ENCODE measurements at regions not wholly inside any gene's neighbourhood (a gene's known extent, or its start where the extent isn't known, plus 50 kb on each side); places are given as distances from the start of the nearest gene placed in this dataset.
"Not testable (repeated sequence)": the region's sequence is repeated elsewhere in the genome, so short reads cannot be mapped to it uniquely, and the experiment has no call there.

DNA sequence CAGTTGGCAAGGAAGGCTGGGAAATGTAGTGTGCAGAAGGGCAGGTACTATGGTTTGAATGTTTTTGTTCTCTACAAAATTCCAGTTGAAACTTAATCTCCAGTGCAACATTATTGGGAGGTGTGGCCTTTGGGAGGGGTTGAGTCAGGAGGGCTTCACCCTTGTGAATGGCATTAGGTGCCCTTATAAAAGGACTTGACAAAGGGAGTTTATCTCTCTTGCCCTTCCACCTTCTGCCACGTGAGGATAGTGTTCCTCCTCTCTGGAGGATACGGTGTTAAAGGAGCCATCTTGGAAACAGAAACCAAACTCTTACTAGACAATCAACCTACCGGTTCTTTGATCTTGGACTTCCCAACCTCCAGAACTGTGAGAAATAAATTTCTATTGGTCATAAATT lies 82.2 kb upstream of the LRFN2 start:
- Mint-ChIP-seq H3K4me3 (no peak overlapping the region), H3K27me3 (no peaks in the 10 kb centered on the region), H3K4me1 (no peaks in the 10 kb centered on the region), H3K9me3 (peaks cover 10% of the 10 kb centered on the region), H3K36me3 (no peaks in the 10 kb centered on the region), H3K27ac (no peak overlapping the region)
- DNase-seq, result no peak

DNA sequence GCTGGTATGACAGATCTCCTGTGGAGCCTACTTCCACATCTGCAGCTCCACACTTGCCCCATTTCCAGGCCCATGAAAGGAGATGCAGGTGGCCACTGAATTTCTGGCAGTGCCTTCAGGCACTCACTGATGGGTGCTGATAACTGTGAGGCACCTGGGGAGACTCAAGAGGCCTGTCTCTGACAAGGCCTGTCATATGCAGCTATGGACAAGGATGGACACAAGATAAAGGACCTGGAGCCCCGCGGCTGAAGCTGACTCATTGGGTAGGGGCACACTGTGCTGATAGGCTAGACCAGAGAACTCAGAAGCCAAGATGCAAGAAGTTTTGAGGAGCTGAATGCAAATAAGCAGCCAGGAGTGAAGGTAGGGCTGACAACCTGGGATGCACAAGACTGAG lies 81.0 kb upstream of the LRFN2 start:
- Mint-ChIP-seq H3K4me1 (no peaks in the 10 kb centered on the region), H3K9me3 (peaks cover 21% of the 10 kb centered on the region), H3K27ac (no peak overlapping the region), H3K36me3 (no peaks in the 10 kb centered on the region), H3K27me3 (no peaks in the 10 kb centered on the region), H3K4me3 (no peak overlapping the region)
- no peak for DNase-seq

DNA sequence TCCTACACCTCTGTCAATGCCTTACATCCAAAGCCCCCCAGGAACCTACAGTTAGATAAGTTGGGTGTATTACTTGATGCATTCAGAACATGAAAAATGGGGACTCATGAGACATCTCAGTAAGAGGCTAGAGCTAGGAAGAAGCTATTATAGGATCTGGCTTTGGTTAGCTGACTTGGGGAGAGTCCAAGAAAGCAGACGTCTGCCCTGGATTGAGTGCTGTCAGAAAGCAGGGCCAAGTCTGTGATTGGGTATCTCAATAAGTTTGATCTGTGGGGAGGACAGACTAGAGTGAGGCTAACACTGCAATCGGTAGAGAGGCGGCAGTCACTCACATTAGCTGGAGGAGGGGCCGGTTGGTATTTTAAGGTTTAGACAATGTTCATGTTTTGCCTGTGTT lies 79.4 kb upstream of the LRFN2 start:
- DNase-seq, result no peak
- H3K9me3 Mint-ChIP-seq, result peaks cover 21% of the 10 kb centered on the region
- no peaks in the 10 kb centered on the region for H3K36me3 Mint-ChIP-seq
- H3K4me1 Mint-ChIP-seq, result no peaks in the 10 kb centered on the region
- H3K27me3 Mint-ChIP-seq, result no peaks in the 10 kb centered on the region
- no peak overlapping the region for H3K27ac Mint-ChIP-seq
- no peak overlapping the region for H3K4me3 Mint-ChIP-seq

DNA sequence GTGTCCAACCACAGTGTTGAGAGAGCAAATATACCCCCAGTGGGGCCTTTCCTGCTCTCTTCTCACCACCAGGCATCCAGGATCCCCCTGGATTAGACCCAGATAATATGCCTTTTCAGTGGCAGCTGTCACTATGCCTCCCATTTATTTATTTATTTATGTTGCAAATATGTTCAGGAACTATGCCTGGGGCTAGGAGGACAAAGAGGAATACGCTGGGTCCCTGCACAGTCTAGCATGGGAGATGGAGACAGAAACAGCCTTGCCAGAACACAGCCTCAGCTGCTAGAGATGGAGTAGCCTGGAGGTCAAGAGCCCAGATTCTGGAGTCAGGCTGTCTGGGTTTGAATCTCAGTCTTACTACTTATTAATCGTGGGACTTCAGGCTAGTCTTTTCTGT lies 74.6 kb upstream of the LRFN2 start:
- peaks cover 4% of the 10 kb centered on the region for H3K27me3 Mint-ChIP-seq
- DNase-seq, result no peak
- H3K27ac Mint-ChIP-seq, result no peak overlapping the region
- H3K4me1 Mint-ChIP-seq, result no peaks in the 10 kb centered on the region
- H3K4me3 Mint-ChIP-seq, result no peak overlapping the region
- H3K36me3 Mint-ChIP-seq, result no peaks in the 10 kb centered on the region
- H3K9me3 Mint-ChIP-seq, result peaks cover 21% of the 10 kb centered on the region

DNA sequence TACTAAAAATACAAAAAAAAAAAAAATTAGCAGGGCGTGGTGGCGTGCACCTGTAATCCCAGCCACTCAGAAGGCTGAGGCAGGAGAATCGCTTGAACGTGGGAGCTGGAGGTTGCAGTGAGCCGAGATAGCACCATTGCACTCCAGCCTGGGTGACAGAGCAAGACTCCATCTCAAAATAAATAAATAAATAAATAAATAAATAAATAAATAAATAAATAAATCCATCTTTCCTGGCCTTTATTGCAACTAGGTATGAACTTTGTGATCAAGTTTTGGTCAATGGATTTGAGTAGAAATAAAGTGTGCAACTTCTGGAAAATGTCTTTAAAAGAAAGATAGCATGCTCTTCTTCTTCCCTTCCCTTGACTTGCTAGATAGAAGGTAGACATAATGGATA lies 69.6 kb upstream of the LRFN2 start:
- not testable (repeated sequence) for H3K4me3 Mint-ChIP-seq, H3K4me1 Mint-ChIP-seq, H3K9me3 Mint-ChIP-seq, H3K27me3 Mint-ChIP-seq, H3K27ac Mint-ChIP-seq, DNase-seq, H3K36me3 Mint-ChIP-seq

DNA sequence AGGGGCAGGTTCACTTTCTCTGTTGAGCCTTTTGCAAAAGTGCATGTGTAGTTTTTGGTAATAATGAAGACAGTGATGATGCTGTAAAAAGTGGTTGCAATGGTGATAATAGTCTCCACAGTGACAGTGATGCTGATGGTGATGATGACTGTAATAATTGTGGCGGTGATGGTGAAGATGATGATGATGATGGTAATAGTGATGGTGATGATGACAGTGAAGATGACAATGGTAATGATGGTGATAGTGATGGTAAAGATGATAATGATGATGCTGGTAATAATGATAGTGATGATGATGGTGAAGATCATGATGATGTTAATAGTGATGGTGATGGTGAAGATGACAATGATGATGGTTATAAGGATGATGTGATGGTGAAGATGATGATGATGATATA lies 67.7 kb upstream of the LRFN2 start:
- no peak for DNase-seq
- H3K27me3 Mint-ChIP-seq, result peaks cover 2% of the 10 kb centered on the region
- H3K27ac Mint-ChIP-seq, result no peak overlapping the region
- H3K4me1 Mint-ChIP-seq, result no peaks in the 10 kb centered on the region
- no peaks in the 10 kb centered on the region for H3K36me3 Mint-ChIP-seq
- H3K9me3 Mint-ChIP-seq, result no peaks in the 10 kb centered on the region
- H3K4me3 Mint-ChIP-seq, result no peak overlapping the region

DNA sequence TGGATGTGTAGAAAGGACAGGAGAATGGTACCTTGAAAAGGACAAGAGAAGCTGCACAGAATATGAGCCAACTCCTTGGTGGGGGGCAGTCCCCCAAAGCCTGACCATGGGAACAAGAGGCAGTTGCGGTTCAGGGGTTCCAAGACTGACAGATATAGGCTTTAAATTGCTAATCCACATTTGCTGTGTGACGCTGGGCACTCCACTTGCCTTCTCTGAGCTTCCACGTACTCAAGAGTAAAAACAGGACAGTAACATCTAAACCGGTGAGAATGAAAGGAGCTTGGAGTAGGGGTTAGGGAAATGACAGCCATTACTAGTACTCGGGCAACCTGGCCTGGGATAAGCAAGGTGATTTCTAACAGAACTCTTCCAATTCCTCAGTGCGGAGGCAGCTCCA lies 57.9 kb upstream of the LRFN2 start:
- no peaks in the 10 kb centered on the region for H3K9me3 Mint-ChIP-seq
- H3K4me3 Mint-ChIP-seq, result no peak overlapping the region
- peaks cover 11% of the 10 kb centered on the region for H3K4me1 Mint-ChIP-seq
- H3K36me3 Mint-ChIP-seq, result no peaks in the 10 kb centered on the region
- no peak for DNase-seq
- H3K27me3 Mint-ChIP-seq, result peaks cover 19% of the 10 kb centered on the region
- no peak overlapping the region for H3K27ac Mint-ChIP-seq

DNA sequence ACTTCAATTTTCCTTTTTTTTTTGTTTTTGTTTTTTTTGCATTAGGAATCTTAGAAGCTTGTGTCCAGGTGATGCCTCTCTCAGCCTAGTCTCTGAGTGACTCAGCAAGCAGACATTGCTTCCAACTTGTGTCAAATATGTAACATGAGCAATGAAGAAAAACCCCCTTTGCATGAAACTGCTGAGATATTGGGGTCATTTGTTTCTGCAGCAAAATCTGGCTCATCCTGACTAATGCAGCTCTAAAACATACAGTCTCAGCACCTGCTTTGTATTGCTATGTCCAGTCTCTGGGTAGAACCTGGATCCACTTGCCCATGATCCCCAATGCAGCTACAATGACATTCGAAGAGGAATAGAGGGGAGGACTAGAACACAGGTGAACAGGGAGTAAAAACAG lies 55.7 kb upstream of the LRFN2 start:
- Mint-ChIP-seq H3K4me3 (no peak overlapping the region), H3K9me3 (no peaks in the 10 kb centered on the region), H3K4me1 (peaks cover 11% of the 10 kb centered on the region), H3K27ac (no peak overlapping the region), H3K27me3 (peaks cover 6% of the 10 kb centered on the region), H3K36me3 (no peaks in the 10 kb centered on the region)
- DNase-seq, result no peak

DNA sequence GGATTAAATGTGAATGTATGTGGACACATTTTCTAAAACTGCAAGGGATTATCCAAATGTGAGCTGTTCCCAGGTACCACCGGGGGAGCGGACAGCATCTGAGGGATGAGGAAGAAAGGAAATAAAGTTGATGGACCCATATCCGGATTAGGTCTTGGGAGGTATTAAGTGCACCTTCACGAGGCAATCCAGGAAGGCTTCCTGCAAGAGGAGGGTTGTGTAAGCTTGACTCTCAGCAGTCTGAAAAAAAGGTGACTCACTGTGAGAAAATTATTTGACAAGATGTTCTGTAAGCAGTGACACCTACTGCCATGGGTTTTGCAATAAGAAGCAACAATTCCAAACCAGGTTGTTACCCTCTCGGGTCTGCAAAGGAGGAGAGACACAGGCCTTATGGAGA lies 55.0 kb upstream of the LRFN2 start:
- Mint-ChIP-seq H3K4me3 (no peak overlapping the region), H3K36me3 (no peaks in the 10 kb centered on the region), H3K9me3 (no peaks in the 10 kb centered on the region), H3K27ac (no peak overlapping the region), H3K4me1 (peaks cover 11% of the 10 kb centered on the region), H3K27me3 (peaks cover 6% of the 10 kb centered on the region)
- DNase-seq, result no peak

DNA sequence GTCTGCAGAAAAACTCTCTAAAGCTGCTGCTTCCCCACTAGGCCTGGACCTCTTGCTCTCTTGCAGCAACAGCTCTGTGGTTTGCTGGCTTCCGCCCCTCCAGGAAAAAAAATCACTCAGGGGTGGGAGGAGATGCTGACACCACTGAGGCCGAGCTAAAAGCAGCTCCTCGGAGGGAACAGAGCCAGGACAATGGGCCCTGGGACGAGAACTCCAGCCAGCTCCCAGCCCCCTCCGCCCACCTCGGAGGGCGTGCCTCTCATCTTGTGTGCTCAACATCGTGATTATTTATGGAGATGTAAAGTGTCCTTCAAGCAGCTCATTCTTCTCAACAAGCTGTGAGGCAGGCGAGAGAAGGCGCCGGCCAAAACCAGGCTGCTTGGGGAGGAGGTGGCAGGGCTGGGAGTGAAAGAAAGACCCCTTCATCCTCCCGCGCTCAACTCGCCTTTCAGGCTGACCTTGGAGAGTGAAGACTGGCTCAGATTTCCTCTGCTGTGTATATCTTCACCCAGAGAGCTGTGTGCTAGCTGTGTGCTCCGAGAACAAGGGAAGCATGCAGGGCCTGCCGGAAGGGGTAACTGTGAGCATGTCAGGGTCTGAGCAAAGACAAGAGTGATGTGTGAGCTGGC lies 53.5 kb upstream of the LRFN2 start:
- no peaks in the 10 kb centered on the region for H3K9me3 Mint-ChIP-seq
- H3K27me3 Mint-ChIP-seq, result peaks cover 6% of the 10 kb centered on the region
- no peak overlapping the region for H3K4me3 Mint-ChIP-seq
- DNase-seq, result no peak
- H3K4me1 Mint-ChIP-seq, result peaks cover 11% of the 10 kb centered on the region
- no peak overlapping the region for H3K27ac Mint-ChIP-seq
- H3K36me3 Mint-ChIP-seq, result no peaks in the 10 kb centered on the region

Data from activated naive CD8-positive, alpha-beta T cell treated with anti-CD3 and anti-CD28 coated beads for 36 hours (primary cell).